Superior temporal gyrus (tissue), 1 donor: ENCODE measurements at regions not wholly inside any gene's neighbourhood (a gene's known extent, or its start where the extent isn't known, plus 50 kb on each side); places are given as distances from the start of the nearest gene placed in this dataset.
A peak's percentile ranks its signal among the peaks of the same experiment; 100 is the strongest.
"Not testable (repeated sequence)": the region's sequence is repeated elsewhere in the genome, so short reads cannot be mapped to it uniquely, and the experiment has no call there.

ENCODE experiments used
- DNase-seq: peaks from one replicate; pipeline ENCODE4 v3.0.0-alpha.2; 2016; ENCODE audit errors: extremely low spot score

DNA sequence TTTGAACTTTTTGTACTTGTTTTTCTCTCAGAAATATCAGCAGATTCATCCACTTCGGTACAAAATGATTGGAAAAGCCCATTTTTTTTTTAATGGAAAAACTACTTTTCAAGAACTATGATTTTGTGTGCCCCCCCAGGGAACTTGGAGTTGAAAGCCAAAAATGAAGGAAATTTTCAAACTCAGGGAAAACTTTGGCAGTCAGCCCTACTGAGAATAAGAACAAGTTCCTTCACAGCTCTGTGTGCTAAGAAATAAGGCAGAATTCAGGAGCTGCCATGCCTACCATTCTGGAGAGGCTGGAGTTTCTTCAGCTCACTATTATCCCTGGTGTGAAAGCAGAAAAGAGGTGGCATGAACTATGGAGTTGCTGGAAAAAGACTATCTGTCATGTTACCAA is 226.0 kb upstream of the SLC35G4 start:
- DNase-seq = no peak

GRCh38 chr18:11380968-11381367 is 228.4 kb upstream of the SLC35G4 start:
- DNase-seq = no peak

DNA sequence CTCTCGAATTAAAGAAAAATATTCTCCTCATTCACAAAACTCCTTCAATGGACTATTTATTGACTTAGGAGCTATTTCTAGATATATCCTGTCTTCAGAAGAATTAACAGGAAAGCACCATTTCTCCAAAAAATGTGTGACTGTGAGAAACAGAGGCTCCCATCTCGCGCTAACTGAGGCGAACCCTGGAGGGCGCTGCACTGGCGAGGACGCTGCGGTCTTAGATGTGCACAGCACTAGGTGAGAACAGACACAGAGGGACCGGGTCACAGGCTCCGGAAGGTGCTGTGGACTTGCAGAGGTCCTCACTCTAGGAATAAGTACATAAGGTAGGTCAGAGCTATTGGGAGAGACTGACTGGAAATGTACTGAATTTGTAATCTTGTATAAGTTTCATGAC is 229.7 kb upstream of the SLC35G4 start:
- no peak for DNase-seq

DNA sequence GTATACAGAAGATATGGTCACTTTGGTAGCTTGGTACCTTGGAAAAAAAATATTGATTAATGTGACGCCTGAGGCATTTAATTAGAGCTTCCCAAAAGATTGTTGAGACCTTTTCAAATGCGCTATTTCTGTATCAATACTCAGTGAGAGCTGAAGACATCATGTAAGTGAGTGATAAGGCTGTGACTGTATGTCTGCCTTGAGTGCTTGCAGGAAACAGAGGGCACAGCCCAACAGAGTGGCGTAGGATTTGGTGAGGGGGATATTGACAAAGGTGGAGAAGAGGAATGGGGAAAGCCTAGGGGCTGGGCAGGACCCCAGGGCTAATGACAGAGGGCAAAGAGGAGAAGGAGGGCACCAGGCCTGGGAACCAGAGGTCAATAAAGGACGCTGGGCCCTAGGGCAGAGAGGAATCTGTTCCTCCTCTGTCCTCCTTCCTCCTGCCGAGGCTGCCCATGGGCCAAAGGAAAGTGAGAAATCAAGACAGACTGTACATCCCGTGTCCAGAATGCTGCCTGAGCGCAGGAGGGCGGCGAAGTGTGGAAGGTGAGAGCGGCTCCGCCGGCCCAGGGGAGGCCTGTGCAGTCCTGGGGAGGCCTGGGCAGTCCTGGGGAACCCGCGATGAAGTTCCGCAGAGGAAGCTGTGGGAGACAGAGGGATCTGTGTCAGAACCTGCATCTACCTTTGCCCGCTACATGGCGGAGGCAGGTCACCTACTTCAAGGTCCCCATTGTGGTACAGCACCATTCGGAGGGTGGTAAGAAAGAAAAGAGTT is 228.6 kb upstream of the PIEZO2 start:
- no peak for DNase-seq

DNA sequence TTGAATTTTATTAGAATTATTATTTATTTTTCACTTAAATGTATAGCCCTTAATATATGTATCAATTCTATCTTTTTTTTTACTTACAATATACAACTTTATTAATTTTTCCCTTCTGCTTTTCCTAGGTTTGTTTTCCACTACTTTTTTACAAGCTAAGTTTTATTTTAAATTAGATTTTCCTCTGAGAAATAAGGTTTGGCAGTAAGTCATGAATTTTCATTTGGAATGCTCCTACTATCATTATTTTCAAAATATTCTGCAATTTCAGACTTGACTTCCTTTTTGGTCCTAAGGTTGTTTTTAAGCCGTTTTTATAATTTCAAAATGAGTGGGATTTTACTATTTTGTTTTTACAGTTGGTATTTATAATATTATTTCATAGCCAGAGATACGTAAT is 222.8 kb upstream of the PIEZO2 start:
- DNase-seq = no peak

DNA sequence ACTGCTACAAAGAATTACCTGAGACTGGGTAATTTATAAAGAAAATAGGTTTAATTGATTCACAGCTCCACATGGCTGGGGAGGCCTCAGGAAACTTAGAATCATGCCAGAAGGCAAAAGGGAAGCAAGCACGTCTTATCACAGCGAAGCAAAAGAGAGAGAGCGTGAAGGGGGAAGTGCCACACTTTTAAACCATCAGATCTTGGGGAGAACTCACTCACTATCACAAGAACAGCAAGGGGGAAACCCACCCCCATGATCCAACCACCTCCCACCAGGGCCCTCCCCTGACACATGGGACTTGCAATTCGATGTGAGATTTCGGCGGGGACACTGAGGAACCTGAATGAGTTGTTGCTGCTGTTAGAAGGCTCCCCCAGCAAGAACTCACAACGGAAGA is 220.2 kb upstream of the PIEZO2 start:
- no peak for DNase-seq

- DNase-seq = no peak
Measured at GRCh38 chr18:11368020-11368419, 218.7 kb upstream of the PIEZO2 start.

GRCh38 chr18:11367351-11367750 is 218.0 kb upstream of the PIEZO2 start:
- no peak for DNase-seq

DNA sequence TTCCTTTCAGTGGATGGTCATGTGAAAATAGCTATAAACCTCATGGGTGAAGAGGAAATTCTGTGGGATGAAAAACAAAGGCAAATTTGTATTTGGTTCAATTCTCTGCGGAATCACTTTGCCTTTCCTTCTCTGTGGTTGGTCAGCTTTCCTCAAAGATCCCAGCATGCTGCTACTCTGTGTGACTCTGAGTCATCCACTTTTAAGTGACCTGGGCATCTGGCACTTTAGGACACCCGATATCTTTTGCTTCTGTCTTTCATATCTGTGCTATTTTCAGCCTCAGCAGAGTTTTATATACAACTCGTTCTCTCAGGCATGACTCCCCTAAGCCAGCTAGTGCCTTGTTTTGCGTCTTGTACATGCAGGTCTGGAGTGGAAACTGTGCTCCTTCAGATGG is 217.0 kb upstream of the PIEZO2 start:
- DNase-seq = no peak

GRCh38 chr18:11362856-11363255 is 213.5 kb upstream of the PIEZO2 start:
- DNase-seq = no peak

DNA sequence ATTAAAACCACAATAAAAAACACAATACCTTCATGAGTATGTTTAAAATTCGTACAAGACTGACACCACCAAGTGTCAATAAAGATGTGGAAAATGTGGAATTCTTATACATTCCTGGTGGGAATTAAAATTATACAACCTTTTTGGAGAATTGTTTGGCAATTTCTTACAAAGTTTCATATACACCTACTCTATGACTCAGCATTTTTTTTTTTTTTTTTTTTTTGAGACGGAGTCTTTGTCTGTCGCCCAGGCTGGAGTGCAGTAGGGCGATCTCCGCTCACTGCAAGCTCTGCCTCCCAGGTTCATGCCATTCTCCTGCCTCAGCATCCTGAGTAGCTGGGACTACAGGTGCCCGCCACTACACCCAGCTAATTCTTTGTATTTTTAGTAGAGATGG is 212.5 kb upstream of the PIEZO2 start:
- not testable (repeated sequence) for DNase-seq

DNA sequence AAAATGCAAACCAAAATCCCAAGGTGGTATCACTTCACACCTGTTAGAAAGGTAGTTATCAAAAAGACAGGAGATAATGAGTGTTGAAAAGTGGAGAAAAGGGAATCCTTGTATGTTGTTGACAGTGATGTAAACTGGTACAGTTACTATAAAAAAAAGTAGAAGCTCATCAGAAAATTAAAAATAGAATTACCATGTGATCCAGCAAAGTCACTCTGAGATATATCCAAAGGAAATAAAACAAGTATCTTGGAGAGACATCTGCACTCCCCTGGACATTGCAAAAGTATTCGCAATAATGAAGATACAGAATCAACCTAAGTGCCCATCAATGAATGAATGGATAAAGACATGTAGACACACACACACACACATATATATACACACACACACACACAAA is 208.3 kb upstream of the PIEZO2 start:
- no peak for DNase-seq

- DNase-seq = not testable (repeated sequence)
Measured at GRCh38 chr18:11344576-11344975, 195.2 kb upstream of the PIEZO2 start.

- no peak for DNase-seq
Measured at GRCh38 chr18:11343096-11343495, 193.7 kb upstream of the PIEZO2 start.

DNA sequence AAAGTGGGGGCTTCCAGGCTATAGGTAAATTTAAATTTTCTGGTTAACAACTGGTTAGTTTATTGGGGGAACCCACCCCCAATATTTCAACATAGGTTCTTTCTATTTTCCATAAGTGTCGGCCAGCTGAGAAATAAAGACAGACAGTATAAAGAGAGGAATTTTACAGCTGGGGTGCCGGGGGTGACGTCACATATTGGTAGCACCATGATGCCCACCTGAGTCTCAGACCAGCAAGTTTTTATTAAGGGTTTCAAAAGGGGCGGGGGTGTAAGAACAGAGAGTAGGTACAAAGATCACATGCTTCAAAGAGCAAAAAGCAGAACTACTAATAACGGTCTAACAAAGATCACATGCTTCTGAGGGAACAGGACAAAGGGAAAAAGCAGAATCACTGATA is 192.7 kb upstream of the PIEZO2 start:
- DNase-seq = not testable (repeated sequence)

GRCh38 chr18:11339188-11339775 is 189.9 kb upstream of the PIEZO2 start:
- no peak for DNase-seq

GRCh38 chr18:11336241-11336640 is 186.9 kb upstream of the PIEZO2 start:
- no peak for DNase-seq

DNA sequence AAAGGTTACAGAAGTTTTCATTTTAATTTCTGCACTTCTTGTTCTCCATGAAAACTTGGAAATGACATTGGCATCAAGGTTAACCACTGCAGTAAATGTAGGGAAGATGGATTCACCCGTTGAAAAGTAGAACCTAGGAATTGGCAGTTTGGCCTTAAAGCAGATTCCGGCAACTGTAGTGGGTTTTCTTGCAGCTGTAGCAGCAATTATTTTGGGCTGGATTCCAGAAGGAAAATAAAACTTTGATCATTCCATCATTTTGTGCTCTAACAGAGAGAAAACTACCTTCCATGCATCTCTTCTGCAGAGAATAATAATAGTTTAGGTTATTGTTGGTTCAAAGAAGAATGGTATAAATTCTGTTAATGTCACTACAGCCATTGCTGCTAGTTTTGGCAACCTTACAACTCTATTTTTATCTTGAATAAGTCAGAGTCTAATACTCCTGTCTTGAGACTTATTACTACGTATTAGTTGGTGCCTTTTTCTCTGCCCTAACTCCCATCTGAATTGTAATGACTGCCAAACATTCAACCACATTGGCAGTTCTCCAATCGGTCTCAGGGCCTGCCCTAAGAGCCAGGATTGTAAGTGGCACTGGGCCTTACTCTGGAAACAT is 178.1 kb upstream of the PIEZO2 start:
- DNase-seq = peak; percentile 17

DNA sequence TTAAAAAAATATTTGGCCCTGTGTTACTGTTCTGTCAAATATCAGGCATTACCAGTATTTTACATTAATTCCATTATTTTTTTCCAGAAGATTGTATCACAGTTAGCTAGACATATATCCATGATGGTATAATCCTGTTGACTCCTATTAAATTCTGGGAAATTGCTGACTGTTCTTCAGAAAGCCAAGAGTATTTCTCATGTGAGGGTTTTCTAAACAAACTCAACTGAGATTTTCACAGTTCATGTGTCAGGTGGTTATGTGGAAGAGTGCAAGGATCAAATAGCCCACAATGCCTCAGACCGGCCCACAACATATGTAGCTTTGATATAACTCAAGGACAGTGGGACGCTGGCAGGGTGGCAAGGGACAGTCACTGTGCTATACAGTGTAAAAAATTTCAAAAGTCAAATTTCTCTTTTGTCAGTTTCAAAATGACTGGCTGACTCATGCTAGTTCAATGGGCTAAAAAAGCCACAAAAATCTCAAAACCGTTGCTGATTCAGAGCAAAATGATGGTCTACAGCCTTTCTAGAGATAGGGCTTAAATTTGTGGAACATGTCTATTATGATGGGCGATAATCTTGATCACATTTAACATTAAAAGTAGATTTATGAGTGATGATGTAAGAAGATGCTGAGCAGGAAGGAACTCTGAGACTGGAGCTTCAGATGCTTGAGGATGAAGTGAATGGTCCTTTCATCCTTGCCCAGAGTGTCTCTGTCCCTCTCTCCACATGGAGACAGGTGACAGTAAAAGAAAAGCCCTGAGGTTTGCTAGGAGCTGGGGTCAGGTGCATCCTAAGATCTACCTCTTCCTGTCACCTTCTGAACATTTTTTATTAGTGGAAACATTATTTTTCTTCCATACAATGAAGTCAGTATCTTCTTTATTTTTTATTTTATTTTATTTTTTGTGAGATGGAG is 175.8 kb upstream of the PIEZO2 start:
- DNase-seq = no peak

DNA sequence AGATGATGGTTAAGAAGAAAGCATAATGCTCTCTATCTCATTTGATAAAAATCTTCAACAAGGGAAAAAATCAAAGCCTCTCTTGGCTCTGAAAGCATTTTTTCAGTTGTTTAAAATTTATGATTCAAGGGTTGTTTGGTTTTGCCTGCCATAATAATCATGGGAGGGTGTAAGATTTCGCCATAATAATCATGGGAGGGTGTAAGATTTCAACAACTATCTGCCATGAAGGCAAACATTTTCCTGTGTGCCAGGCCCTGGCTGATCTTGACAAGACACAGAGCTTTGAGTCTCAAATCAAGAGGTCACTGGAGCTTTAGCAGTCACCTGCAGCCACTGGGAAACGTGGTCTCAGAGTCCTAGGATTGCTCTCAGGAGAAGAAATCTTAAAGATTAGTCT is 175.1 kb upstream of the PIEZO2 start:
- DNase-seq = no peak

DNA sequence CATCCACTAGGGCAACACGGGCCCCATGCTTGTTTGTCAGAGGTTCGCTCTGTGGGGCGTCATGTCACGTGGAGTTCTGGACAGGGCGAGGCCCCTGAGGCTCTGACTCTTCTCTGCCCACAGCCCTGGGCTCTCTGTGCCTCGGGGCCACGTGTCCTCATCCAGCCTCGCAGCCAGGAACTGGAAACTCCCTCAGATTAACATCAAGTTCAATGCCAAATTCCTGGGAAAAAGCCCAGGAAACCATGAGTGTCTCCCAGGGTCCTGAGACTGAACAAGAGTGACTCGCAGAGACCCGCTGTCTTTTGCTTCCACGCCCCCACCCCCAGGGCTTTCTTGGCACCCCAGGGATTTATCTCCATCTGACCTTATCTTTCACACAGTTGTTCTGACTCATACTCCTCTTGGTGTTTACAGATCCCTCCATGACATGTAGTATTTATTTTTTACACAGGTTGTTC is 174.0 kb upstream of the PIEZO2 start:
- no peak for DNase-seq

- DNase-seq = no peak
Measured at GRCh38 chr18:11322716-11323115, 173.3 kb upstream of the PIEZO2 start.
